ENCODE measurements at regions not wholly inside any gene's neighbourhood (a gene's known extent, or its start where the extent isn't known, plus 50 kb on each side); places are given as distances from the start of the nearest gene placed in this dataset.

- Histone ChIP-seq H3K4me3 (ENCODE audit: low read depth, low read length) (no peak overlapping the region), H3K36me3 (ENCODE audit: control insufficient read depth, insufficient read depth, low read length) (no peaks in the 10 kb centered on the region), H3K27me3 (ENCODE audit: control insufficient read depth, insufficient read depth, low read length) (no peaks in the 10 kb centered on the region)
- TF ChIP-seq CTCF (IDR thresholded peaks at IDR 0.05; ENCODE audit: insufficient read depth, low read depth, low read length) = no peak
- ChIA-PET POLR2A (no interaction called here), CTCF (interaction anchor here (0.6 to 0.7 kb wide), 2 partner anchors 130 to 297 kb away, joined by 3 read pairs; no protein-coding TSS in a partner anchor)
- DNase-seq (ENCODE audit: low read depth) = no peak
Observed at GRCh38 chr3:150202711-150203110, 205.4 kb upstream of the TSC22D2 start.

- POLR2A ChIA-PET = no interaction called here
- Histone ChIP-seq H3K27me3 (ENCODE audit: control insufficient read depth, insufficient read depth, low read length) (no peaks in the 10 kb centered on the region), H3K36me3 (ENCODE audit: control insufficient read depth, insufficient read depth, low read length) (no peaks in the 10 kb centered on the region), H3K4me3 (ENCODE audit: low read depth, low read length) (no peak overlapping the region)
- CTCF ChIA-PET = no interaction called here
- TF ChIP-seq CTCF (IDR thresholded peaks at IDR 0.05; ENCODE audit: insufficient read depth, low read depth, low read length) = no peak
- DNase-seq (ENCODE audit: low read depth) = no peak
Observed at GRCh38 chr3:150194957-150195356, 213.1 kb upstream of the TSC22D2 start.

GRCh38 chr3:150194513-150194912 lies 213.6 kb upstream of the TSC22D2 start:
- CTCF ChIA-PET = no interaction called here
- POLR2A ChIA-PET = no interaction called here
- Histone ChIP-seq H3K4me3 (ENCODE audit: low read depth, low read length) (no peak overlapping the region), H3K36me3 (ENCODE audit: control insufficient read depth, insufficient read depth, low read length) (no peaks in the 10 kb centered on the region), H3K27me3 (ENCODE audit: control insufficient read depth, insufficient read depth, low read length) (no peaks in the 10 kb centered on the region)
- no peak for DNase-seq (ENCODE audit: low read depth)
- no peak for TF ChIP-seq CTCF (IDR thresholded peaks at IDR 0.05; ENCODE audit: insufficient read depth, low read depth, low read length)

- Histone ChIP-seq H3K27me3 (ENCODE audit: control insufficient read depth, insufficient read depth, low read length) (no peaks in the 10 kb centered on the region), H3K36me3 (ENCODE audit: control insufficient read depth, insufficient read depth, low read length) (no peaks in the 10 kb centered on the region), H3K4me3 (ENCODE audit: low read depth, low read length) (no peak overlapping the region; the same call in 1 of the 2 replicates)
- TF ChIP-seq CTCF (IDR thresholded peaks at IDR 0.05; ENCODE audit: insufficient read depth, low read depth, low read length) = no peak
- DNase-seq (ENCODE audit: low read depth) = no peak
- ChIA-PET POLR2A (interaction anchor here (0.6 to 0.9 kb wide), 3 partner anchors 11 to 217 kb away, joined by 3 to 7 read pairs (median 3); no protein-coding TSS in a partner anchor), CTCF (interaction anchor here (0.6 to 3.2 kb wide), 26 partner anchors 8 to 376 kb away, joined by 3 to 79 read pairs (median 5); partner anchors contain the start of gene PFN2)
Observed at GRCh38 chr3:150184426-150185071, 213.9 kb upstream of the PFN2 start.

- no peak for DNase-seq (ENCODE audit: low read depth)
- H3K27me3 ChIP-seq (ENCODE audit: control insufficient read depth, insufficient read depth, low read length) = no peaks in the 10 kb centered on the region
- POLR2A ChIA-PET = interaction anchor here (0.6 to 0.9 kb wide), 3 partner anchors 10 to 217 kb away, joined by 3 to 7 read pairs (median 3); no protein-coding TSS in a partner anchor
- CTCF ChIA-PET = interaction anchor here (0.6 to 3.2 kb wide), 32 partner anchors 9 to 375 kb away, joined by 3 to 79 read pairs (median 4); partner anchors contain the start of gene PFN2
- H3K4me3 ChIP-seq (ENCODE audit: low read depth, low read length) = peak overlapping the region; percentile 34
- TF ChIP-seq CTCF (IDR thresholded peaks at IDR 0.05; ENCODE audit: insufficient read depth, low read depth, low read length) = peak; percentile 77
- no peaks in the 10 kb centered on the region for H3K36me3 ChIP-seq (ENCODE audit: control insufficient read depth, insufficient read depth, low read length)
Observed at GRCh38 chr3:150183678-150184425, 213.2 kb upstream of the PFN2 start.
